Calu3 (cell line): ENCODE measurements at regions not wholly inside any gene's neighbourhood (a gene's known extent, or its start where the extent isn't known, plus 50 kb on each side); places are given as distances from the start of the nearest gene placed in this dataset.

ENCODE experiments used
- BruUV-seq: library from RNA; stranded (reverse); fragments of 400-500 nt; replicated peaks from 2 replicates; lab custom pipeline; 2021; lab: Mats Ljungman, UMichigan
- CTCF ChIA-PET: fragments of 300-600 bp; sonication (Branson Sonifier 250); formaldehyde crosslinking; loops from one replicate; lab custom pipeline; 2022; ENCODE audit warnings: antibody characterized with exemption; lab: Charles Lee
- DNase-seq: peaks from one replicate; pipeline ENCODE4 v3.0.0; 2022
- H3K27ac Mint-ChIP-seq: one replicate; pipeline ENCODE4 v1.8.0; 2022; ENCODE audit warnings: mixed read lengths; ENCODE audit not compliant: unreplicated experiment
- H3K27me3 Mint-ChIP-seq: one replicate; pipeline ENCODE4 v1.8.0; 2022; ENCODE audit warnings: mixed read lengths; ENCODE audit not compliant: unreplicated experiment
- H3K36me3 Mint-ChIP-seq: one replicate; pipeline ENCODE4 v1.8.0; 2022; ENCODE audit warnings: mild to moderate bottlenecking, moderate library complexity, mixed read lengths; ENCODE audit not compliant: insufficient read depth, unreplicated experiment
- H3K4me1 Mint-ChIP-seq: one replicate; pipeline ENCODE4 v1.8.0; 2022; ENCODE audit warnings: mild to moderate bottlenecking, low read depth, mixed read lengths; ENCODE audit not compliant: unreplicated experiment
- H3K4me3 Mint-ChIP-seq: one replicate; pipeline ENCODE4 v1.8.0; 2022; ENCODE audit warnings: mild to moderate bottlenecking, low read depth, moderate library complexity, mixed read lengths; ENCODE audit not compliant: unreplicated experiment
- H3K9me3 Mint-ChIP-seq: one replicate; pipeline ENCODE4 v1.8.0; 2022; ENCODE audit warnings: low read depth, mixed read lengths; ENCODE audit not compliant: unreplicated experiment
- CTCF ChIP-seq: fragments of 200-600 bp; IDR thresholded peaks from one replicate; pipeline ENCODE4 v1.8.0; 2022; ENCODE audit warnings: antibody characterized with exemption; ENCODE audit not compliant: unreplicated experiment
- intact Hi-C: fragments of 100-400 bp; cut with micrococcal nuclease; formaldehyde crosslinking; loops from one replicate; pipeline ENCODE4 v1.10.0; 2022; ENCODE audit not compliant: unreplicated experiment

- H3K36me3 Mint-ChIP-seq, result no peaks in the 10 kb centered on the region
- intact Hi-C loops, result no loop called here
- no peak overlapping the region for H3K27ac Mint-ChIP-seq
- BruUV-seq, result no TSS peak
- CTCF ChIA-PET, result no interaction called here
- no peaks in the 10 kb centered on the region for H3K27me3 Mint-ChIP-seq
- DNase-seq, result no peak
- no peaks in the 10 kb centered on the region for H3K4me1 Mint-ChIP-seq
- no peaks in the 10 kb centered on the region for H3K9me3 Mint-ChIP-seq
- TF ChIP-seq CTCF, result no peak
- H3K4me3 Mint-ChIP-seq, result no peak overlapping the region
Measured at GRCh38 chr4:162675661-162676060, 491.0 kb downstream of the NAF1 start.

- Mint-ChIP-seq H3K27ac (no peak overlapping the region), H3K4me3 (no peak overlapping the region), H3K4me1 (no peaks in the 10 kb centered on the region), H3K27me3 (no peaks in the 10 kb centered on the region), H3K36me3 (no peaks in the 10 kb centered on the region), H3K9me3 (peaks cover 6% of the 10 kb centered on the region)
- CTCF ChIA-PET, result no interaction called here
- BruUV-seq, result no TSS peak
- DNase-seq, result no peak
- no peak for TF ChIP-seq CTCF
- intact Hi-C loops, result no loop called here
Measured at GRCh38 chr4:162661913-162662312, 498.1 kb upstream of the FSTL5 start.

- DNase-seq, result no peak
- Mint-ChIP-seq H3K4me3 (no peak overlapping the region), H3K36me3 (no peaks in the 10 kb centered on the region), H3K27me3 (no peaks in the 10 kb centered on the region), H3K27ac (no peak overlapping the region), H3K4me1 (no peaks in the 10 kb centered on the region), H3K9me3 (peaks cover 4% of the 10 kb centered on the region)
- TF ChIP-seq CTCF, result no peak
- intact Hi-C loops, result no loop called here
- CTCF ChIA-PET, result no interaction called here
- no TSS peak for BruUV-seq
Measured at GRCh38 chr4:162659716-162660115, 495.9 kb upstream of the FSTL5 start.

- Mint-ChIP-seq H3K27ac (no peak overlapping the region), H3K9me3 (no peaks in the 10 kb centered on the region), H3K27me3 (no peaks in the 10 kb centered on the region), H3K36me3 (no peaks in the 10 kb centered on the region), H3K4me3 (no peak overlapping the region), H3K4me1 (no peaks in the 10 kb centered on the region)
- DNase-seq, result no peak
- intact Hi-C loops, result no loop called here
- CTCF ChIA-PET, result no interaction called here
- no peak for TF ChIP-seq CTCF
- BruUV-seq, result no TSS peak
Measured at GRCh38 chr4:162657966-162658365, 494.2 kb upstream of the FSTL5 start.
